ENCODE measurements at regions not wholly inside any gene's neighbourhood (a gene's known extent, or its start where the extent isn't known, plus 50 kb on each side); places are given as distances from the start of the nearest gene placed in this dataset.

- TF ChIP-seq CTCF (IDR thresholded peaks at IDR 0.05; ENCODE audit: control extremely low read depth in 1 of 3, insufficient read depth in 1 of 3, low read depth in 1 of 3, low read length in 3 of 3), result no peak
- TF ChIP-seq FOSL1 (IDR thresholded peaks at IDR 0.05; ENCODE audit: insufficient read depth, low read depth, low read length), result no peak
- no peak for TF ChIP-seq TAF1 (IDR thresholded peaks at IDR 0.05; ENCODE audit: low read depth, low read length)
- TF ChIP-seq SRF (IDR thresholded peaks at IDR 0.05; ENCODE audit: low read depth, low read length), result no peak
- no peak for TF ChIP-seq POLR2A (IDR thresholded peaks at IDR 0.05; ENCODE audit: control extremely low read depth in 1 of 2, low read depth in 2 of 2, low read length in 2 of 2)
- TF ChIP-seq MAX (IDR thresholded peaks at IDR 0.05), result no peak
- TF ChIP-seq BCL11A (IDR thresholded peaks at IDR 0.05; ENCODE audit: low read depth in 2 of 2, low read length in 2 of 2), result no peak
These were observed 996.8 kb downstream of the PCDH19 start for GRCh38 chrX:99413317-99413716.

All from H1 (cell line).